IPS-18c (cell line): ENCODE measurements at regions not wholly inside any gene's neighbourhood (a gene's known extent, or its start where the extent isn't known, plus 50 kb on each side); places are given as distances from the start of the nearest gene placed in this dataset.
"Not testable (repeated sequence)": the region's sequence is repeated elsewhere in the genome, so short reads cannot be mapped to it uniquely, and the experiment has no call there.

Experiments used
- H3K4me3 ChIP-seq: 2 replicates; pipeline ENCODE4 v1.7.0; 2013; ENCODE audit warnings: low read depth, mild to moderate bottlenecking, low read length, moderate library complexity; ENCODE audit not compliant: insufficient read depth
- H3K9me3 ChIP-seq: one replicate; pipeline ENCODE4 v1.6.1; 2013; ENCODE audit warnings: mild to moderate bottlenecking, low read length, moderate library complexity; ENCODE audit not compliant: control insufficient read depth, insufficient read depth

DNA sequence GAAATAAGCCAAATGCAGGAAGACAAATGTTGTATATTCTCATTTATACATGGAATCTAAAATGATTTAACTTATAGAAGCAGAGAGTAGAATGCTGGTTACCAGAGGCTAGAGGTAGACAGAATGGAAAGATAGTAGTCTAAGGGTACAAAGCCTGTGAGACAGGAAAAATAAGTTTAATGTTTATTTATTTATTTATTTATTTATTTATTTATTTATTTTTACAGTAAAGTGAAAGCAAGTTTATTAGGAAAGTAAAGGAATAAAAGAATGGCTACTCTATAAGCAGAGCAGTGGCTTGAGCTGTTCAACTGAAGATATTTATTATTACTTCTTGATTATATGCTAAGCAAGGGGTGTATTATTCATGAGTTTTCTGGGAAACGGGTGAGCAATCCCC lies 203.2 kb downstream of the LAS1L start:
- H3K4me3 ChIP-seq: no peak overlapping the region

DNA sequence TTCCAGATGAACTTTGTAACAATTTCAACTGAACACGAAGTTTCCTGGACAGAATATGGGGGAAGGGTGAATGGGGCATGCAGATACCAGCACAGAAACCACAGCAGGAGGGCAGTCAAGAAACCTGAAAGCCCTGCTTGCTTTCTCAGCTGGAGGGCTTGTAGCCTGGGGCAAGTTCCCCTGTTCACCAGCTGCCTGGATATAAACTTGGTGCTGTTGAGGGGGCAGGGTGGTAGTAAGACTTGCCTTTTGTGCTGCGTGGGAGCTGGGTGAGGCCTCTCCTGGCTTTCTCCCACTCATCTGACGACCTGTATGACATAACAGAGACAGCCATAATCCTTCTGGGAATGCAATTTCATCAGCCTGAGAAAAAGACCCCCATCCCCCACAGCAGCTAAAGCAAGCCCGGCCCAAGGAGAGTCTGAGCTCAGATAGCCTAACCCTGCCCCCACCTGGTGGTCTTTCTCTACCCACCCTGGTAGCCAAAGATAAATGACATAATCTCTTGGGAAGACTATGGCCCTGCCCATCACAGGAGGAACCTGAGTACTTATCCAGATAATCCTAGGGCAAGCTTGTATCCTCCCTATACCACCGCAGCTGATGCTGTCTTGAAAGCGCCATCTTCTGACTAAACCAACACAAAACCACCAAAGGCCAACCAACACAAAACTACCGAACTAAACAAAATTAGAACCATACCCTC lies 234.3 kb downstream of the LAS1L start:
- Histone ChIP-seq H3K9me3 (peaks cover 4% of the 10 kb centered on the region), H3K4me3 (no peak overlapping the region)

More for the DNA sequence above, 203.2 kb downstream of the LAS1L start:
- peaks cover 2% of the 10 kb centered on the region for H3K9me3 ChIP-seq

DNA sequence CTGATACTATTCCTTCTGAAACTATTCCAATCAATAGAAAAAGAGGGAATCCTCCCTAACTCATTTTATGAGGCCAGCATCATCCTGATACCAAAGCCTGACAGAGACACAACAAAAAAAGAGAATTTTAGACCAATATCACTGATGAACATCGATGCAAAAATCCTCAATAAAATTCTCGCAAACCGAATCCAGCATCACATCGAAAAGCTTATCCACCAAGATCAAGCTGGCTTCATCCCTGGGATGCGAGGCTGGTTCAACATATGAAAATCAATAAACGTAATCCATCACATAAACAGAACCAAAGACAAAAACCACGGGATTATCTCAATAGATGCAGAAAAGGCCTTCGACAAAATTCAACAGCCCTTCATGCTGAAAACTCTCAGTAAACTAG lies 251.7 kb downstream of the LAS1L start:
- not testable (repeated sequence) for H3K9me3 ChIP-seq, H3K4me3 ChIP-seq

DNA sequence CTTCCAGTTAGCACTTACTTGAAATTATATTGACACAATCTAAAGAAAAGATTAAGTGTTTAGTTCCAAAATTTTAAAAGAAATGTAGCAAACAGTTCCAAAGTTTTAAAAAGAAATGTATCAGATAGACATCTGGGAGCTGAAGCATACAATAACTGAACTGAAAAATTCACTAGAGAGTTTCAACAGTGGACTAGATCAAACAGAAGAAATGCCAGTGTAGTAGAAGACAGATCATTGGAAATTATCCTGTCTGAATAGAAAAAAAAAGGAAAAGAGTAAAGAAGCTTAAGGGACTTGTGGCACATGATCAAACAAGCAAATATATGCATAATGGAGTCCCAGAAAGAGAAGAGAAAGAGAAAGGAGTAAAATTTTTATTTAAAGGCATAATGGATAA lies 261.4 kb downstream of the LAS1L start:
- Histone ChIP-seq H3K9me3 (peaks cover 7% of the 10 kb centered on the region), H3K4me3 (no peak overlapping the region)

DNA sequence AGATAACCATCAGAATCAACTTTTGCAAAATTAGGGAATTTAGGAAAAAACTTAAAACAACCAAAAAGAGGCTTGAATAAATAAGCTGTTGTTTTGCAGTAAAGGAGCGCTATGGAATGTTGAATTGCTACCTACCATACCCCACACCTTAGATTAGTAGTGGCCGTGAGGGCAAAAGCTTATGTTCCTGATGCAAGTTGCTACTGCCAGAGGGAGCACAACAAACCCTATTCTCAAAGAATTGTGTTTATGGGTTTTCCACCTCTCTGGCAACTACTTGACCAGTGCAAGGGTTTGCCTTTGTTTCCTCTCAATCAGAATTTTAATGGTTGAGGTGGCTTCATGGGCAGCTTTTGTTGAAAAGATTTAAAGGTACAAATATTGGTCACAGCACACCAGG lies 268.1 kb downstream of the LAS1L start:
- no peak overlapping the region for H3K4me3 ChIP-seq
- H3K9me3 ChIP-seq: peaks cover 2% of the 10 kb centered on the region

GRCh38 chrX:65253817-65254216 lies 277.6 kb upstream of the ZC4H2 start:
- Histone ChIP-seq H3K9me3 (peaks cover 8% of the 10 kb centered on the region), H3K4me3 (no peak overlapping the region)

GRCh38 chrX:65241059-65241721 lies 264.9 kb upstream of the ZC4H2 start:
- peaks cover 2% of the 10 kb centered on the region for H3K9me3 ChIP-seq
- no peak overlapping the region for H3K4me3 ChIP-seq

DNA sequence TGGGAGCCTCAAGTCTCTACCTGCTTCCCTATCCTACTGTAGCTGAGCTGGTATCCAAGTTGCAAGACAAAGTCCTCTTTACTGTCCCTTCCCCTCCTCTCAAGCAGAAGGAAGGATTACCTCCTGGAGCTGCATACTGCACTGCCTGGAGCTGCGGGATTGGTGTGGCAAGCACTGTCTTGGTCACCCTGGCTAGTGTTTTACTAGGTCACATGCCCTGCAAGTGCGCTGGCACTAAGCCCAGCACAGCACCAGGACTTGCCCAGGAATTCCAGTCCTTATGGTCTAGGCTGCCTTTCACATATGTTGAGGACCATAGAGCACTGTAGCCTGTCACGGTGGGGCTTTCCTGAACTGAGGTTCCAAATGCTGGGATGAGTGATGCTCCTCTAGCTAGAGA lies 227.3 kb upstream of the ZC4H2 start:
- Histone ChIP-seq H3K9me3 (peaks cover 5% of the 10 kb centered on the region), H3K4me3 (no peak overlapping the region)

DNA sequence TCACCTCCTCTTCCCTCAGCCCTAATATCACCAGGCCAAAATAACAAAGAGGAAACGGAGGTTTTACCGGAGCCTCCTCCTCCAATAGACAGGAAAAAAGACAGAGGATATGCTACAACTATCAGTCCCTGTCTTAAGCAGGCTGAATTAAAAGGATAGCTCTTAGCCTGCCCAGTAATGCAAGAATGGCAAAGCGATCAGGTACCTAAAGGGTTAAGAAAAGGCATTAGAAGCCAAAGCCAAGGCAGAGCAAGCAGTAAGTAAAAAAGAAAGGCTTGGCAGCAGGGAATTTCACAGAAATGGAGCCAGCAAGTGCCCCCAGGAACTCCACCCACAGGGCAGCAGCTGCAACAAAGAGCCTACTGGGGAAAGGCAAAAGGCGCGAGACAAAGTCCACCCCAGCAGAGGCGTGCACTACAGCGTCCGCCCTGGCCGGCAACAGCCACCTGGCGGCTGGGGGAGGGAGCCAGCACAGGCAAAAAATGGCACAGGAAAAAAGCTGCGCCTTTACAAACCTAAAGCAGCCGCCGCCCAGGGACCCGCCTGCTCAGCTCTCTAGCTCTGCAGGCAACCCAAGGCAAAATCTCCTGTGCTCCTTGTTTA lies 220.6 kb upstream of the ZC4H2 start:
- H3K9me3 ChIP-seq: peaks cover 2% of the 10 kb centered on the region
- H3K4me3 ChIP-seq: peak overlapping the region; percentile 9; the same call in 1 of the 2 replicates

GRCh38 chrX:65195621-65196020 lies 219.4 kb upstream of the ZC4H2 start:
- Histone ChIP-seq H3K4me3 (no peak overlapping the region), H3K9me3 (peaks cover 2% of the 10 kb centered on the region)

DNA sequence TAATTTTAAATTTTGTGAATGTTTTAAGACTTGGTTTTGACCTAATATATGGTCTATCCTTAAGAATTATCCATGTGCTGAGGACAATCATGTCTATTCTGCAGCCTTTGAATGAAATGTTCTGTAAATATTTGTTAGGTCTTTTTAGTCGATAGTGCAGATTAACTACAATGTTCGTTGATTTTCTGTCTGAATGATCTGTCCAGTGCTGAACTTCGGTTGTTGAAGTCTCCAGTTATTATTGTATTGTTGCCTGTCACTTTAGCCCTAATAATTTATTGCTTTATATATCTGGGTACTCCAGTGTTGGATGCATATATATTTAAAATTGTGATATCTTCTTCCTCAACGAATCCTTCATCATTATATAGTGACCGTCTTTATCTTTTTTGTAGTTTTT lies 218.3 kb upstream of the ZC4H2 start:
- H3K4me3 ChIP-seq: no peak overlapping the region
- H3K9me3 ChIP-seq: no peaks in the 10 kb centered on the region

- H3K4me3 ChIP-seq, H3K9me3 ChIP-seq: not testable (repeated sequence)
Observed at GRCh38 chrX:65163325-65163724, 187.1 kb upstream of the ZC4H2 start.

DNA sequence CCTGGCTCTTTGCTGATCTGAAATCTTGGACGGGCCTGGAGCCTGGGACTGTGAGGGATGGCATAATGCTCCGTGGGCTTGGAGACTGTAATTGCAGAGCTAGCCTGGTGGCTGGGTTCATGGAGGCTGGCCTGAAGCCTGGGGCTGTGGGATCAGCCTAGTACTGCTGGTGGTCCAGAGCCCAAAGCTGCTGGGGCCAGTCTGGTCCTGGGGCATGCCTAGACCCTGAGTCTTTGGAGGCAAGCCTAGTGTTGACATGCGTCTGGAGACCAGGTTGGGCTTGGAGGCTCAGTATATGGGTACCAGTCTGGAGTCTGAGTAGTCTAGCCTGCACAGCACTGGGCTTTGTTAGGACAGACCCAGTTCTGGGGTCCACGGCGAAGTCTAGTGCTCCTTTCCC lies 172.0 kb upstream of the ZC4H2 start:
- Histone ChIP-seq H3K4me3 (no peak overlapping the region), H3K9me3 (peaks cover 2% of the 10 kb centered on the region)

GRCh38 chrX:65136424-65136823 lies 160.2 kb upstream of the ZC4H2 start:
- H3K4me3 ChIP-seq: no peak overlapping the region
- H3K9me3 ChIP-seq: peaks cover 6% of the 10 kb centered on the region

DNA sequence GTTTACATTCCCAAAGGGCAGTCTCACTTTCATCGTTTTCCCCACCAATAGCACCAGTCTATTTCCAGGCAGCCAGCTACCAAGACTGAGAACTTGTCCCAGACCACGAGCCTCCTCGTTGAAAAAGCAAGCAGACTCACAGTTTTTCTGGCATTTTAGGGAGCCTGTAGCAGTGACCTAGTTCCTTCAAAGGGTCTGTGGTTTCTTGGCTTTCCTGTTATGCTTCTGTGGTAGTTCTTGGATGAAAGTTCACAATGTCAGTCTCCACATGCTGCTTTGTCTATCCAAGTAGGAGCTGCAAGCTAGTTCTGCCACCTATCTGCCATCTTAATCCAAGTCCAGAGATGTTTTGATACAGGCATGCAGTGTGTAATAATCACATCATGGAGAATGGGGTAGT lies 151.6 kb upstream of the ZC4H2 start:
- Histone ChIP-seq H3K9me3 (peaks cover 10% of the 10 kb centered on the region), H3K4me3 (no peak overlapping the region)

DNA sequence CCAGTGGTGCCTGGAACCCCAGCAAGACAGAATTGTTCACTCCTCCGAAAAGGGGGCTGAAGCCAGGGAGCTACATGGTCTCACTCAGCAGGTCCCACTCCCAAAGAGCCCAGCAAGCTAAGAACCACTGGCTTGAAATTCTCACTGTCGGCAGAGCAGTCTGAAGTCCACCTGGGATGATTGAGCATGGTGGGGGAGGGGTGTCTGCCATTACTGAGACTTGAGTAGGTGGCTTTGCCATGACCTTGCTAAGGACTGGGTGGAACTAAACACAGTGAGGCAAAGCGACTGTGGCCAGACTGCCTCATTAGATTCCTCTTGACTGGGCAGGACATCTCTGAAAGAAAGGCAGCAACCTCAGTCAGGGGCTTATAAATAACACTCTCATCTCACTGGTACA lies 122.6 kb upstream of the ZC4H2 start:
- no peak overlapping the region for H3K4me3 ChIP-seq
- peaks cover 13% of the 10 kb centered on the region for H3K9me3 ChIP-seq

DNA sequence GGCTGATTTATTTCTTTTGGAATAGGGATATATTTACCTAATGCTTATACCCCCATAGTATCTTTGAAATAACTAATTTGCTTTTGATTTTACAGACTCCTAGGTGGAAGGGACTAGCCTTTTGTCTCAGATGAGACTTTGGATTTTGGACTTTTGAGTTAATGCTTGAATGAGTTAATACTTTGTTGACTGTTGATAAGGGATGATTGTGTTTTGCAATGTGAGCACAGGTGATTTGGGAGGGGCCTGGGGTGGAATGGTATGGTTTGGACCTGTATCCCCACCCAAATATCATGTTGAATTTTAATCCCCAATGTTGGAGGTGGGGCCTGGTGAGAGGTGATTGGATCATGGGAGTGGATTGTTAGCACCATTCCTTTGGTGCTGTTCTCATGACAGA lies 117.4 kb upstream of the ZC4H2 start:
- peaks cover 14% of the 10 kb centered on the region for H3K9me3 ChIP-seq
- H3K4me3 ChIP-seq: no peak overlapping the region

- Histone ChIP-seq H3K9me3 (peaks cover 3% of the 10 kb centered on the region), H3K4me3 (no peak overlapping the region)
Observed at GRCh38 chrX:65073233-65073632, 97.0 kb upstream of the ZC4H2 start.
